COR-L47 (cell line): ENCODE measurements at regions not wholly inside any gene's neighbourhood (a gene's known extent, or its start where the extent isn't known, plus 50 kb on each side); places are given as distances from the start of the nearest gene placed in this dataset.
"Not testable (repeated sequence)": the region's sequence is repeated elsewhere in the genome, so short reads cannot be mapped to it uniquely, and the experiment has no call there.

Experiments
- DNase-seq: peaks from one replicate; lab custom pipeline; 2025; lab: John Stamatoyannopoulos, UW

DNA sequence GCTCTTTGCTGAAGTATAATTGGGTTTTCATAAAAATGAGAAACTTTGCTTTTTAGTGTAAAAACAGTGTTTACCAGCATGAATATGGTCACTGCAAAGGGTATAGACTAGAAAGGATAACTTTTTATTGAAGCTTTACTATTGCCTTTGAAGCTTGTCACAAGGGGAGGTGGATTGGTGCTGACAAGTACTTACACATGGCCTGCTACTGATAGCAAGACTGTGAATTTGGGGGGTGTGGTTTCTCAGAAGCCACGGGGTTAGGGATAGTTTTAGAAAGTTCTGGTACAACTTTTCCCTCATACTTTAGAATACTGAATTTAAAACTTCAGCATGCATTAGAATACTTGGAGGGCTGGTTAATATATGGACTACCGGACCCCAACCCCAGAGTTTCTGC, 294.1 kb downstream of the SOCS6 start:
- no peak for DNase-seq

DNA sequence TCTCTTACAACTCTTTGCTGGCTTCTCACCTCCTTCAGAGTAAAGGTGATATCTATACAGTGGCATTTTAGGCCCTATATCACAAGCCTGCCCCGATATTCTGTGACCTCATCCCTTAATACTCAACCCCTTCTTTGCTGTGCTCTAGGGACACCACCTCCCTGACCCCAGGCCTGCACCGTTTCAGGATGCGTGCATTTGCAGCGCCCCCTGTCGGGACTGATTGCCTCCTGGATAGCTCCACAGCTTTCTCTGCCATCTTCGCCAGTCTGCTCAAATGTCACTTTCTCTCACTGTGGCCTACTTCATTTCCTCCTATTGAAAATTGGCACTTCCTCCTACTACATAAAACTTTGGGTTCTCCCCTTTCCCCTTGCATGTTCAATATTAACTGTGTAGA, 289.6 kb downstream of the SOCS6 start:
- DNase-seq, result no peak

DNA sequence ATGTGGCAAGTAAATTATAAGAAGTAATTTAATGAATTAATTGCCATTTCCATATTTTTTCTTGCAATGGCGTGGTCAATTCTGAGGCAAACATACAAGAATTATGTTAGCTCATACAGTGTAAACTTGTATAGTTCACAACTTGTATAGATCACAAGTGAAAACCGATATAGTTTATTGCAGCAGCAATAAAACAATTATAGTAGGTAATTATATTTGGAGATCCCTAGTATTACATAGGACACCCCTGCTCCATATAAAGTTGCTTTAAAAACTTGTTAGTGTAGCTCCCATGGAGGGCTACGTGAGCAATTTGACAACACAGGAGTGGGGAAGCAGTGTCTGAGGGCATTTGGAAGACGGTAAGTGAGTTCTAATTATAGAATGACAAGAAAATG, 288.2 kb downstream of the SOCS6 start:
- no peak for DNase-seq

DNA sequence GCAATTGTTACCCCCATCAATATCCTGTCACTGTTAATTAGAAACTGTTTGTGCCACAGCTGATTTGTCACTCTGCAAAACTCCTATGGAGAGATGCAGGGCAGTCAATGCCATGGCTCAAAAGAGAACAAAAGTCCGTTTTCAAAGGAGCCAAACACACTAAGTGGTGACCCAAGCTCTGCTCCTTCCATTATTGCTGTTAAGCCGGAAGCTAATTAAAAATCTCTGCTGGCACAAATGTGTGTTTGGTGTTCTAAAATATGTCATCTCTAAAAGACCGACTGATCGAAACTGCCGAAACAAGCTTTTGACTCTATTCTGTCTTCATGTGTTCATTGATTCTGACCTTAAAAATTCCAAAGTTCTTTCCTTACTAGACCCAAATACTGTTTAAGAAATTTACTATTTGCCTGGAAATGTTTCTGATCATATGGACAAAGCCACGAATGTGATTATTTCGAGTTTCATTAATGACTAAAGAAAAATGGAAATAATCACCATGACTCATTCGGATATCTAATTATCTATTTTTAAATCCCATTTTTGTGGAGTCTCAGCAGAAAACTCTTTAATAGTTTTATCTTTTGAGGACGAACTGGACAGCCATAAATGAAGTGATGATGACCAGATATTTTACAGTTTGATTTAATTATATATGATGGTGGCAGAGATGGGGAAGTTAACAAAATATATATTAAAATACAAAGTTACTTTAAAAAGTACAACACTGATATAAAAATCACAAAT, 287.6 kb downstream of the SOCS6 start:
- DNase-seq, result no peak

DNA sequence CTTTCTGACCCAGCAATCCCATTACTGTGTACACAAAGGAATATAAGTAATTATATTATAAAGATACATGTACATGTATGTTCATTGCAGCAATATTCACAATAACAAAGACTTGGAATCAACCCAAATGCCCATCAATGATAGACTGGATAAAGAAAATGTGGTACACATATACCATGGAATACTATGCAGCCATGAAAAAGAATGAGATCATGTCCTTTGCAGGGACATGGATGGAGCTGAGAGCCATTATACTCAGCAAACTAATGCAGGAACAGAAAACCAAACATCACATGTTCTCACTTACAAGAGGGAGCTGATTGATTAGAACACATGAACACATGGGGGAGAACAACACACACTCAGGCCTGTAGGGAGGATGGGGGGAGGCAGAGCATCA, 286.1 kb downstream of the SOCS6 start:
- DNase-seq, result not testable (repeated sequence)

DNA sequence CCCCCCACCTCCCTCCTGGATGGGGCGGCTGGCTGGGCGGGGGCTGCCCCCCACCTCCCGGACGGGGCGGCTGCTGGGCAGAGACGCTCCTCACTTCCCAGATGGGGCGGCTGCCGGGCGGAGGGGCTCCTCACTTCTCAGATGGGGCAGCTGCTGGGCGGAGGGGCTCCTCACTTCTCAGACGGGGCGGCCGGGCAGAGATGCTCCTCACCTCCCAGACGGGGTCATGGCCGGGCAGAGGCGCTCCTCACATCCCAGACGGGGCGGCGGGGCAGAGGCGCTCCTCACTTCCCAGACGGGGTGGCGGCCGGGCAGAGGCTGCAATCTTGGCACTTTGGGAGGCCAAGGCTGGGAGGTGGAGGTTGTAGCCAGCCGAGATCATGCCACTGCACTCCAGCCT, 280.8 kb downstream of the SOCS6 start:
- not testable (repeated sequence) for DNase-seq

DNA sequence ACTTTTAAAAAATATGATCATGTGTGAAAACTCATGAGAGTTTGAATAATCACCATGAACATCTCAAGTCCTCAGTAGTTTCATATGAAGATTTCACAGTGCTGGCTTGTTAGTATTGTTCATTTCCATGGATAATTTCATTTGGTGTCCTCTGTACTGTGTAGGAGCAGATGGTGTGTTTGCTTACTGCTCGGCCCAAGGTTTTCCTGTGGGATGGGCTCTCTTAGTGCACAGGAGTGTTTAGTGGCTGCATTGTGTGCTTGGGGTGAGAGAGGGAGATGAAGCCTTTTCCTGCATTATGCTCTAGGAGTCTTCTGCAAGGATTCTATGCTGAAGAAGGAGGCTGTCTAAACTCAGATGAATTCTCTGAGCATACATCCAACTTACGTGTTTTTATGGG, 270.6 kb downstream of the SOCS6 start:
- no peak for DNase-seq

DNA sequence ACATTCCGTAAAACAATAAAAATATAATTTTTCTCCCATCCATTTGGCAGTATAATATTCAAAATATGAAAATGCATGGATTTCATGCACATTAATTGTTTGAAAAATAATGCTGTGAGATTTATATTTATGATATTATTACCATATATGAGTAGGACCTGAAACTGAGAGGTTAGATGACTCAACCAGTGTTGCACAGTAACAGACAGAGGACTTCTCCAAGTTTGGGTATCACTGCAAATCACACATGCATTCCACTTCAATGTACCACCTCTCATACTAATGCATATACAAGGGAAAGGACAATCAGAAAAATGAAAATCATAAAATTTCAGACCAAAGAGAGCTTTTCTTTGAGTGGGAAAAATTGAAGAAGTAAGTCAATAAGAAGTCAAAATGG, 269.5 kb downstream of the SOCS6 start:
- no peak for DNase-seq

DNA sequence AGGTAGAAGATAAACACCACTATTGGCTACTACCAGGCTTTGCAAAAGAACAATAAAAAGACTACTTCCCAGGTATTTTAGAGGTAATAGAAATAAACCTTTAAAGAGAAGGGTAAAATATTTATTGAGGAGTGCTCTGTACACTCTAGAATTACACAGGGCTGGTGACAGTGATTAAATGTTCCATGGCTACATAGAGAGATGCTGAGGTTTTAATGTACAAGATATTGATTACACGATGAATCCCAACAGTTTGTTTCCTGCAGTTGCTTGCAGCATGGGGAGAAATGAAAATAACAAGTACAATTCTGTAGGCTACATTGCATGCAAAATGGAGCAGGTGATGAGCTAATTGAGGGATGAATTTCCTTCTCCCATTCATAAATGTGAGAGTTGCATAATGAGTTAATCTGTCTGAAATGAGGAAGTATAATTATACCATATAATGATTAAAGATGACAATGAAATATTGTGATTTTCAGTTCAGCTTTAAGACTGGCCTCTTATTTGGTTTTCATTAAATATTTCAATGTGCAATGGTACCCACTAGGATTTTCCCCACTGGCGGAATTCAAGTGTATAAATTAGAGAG, 266.1 kb downstream of the SOCS6 start:
- peak; percentile 75 for DNase-seq

DNA sequence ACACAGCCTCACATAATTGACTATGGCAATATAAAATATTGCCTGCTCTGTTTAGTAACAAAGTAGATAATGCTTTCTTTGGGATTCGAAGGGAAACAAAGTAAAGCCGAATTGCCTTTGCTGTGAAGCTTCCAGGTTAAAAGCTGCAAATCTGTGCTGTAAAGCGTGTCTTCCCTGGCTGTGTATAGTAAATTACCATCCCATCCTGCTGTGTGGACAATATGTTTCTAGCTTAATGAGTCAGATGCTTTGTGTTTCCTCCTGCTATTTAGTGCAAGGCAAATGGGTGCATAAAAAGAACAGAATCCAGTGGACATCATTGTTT, 265.1 kb downstream of the SOCS6 start:
- peak; percentile 57 for DNase-seq

DNA sequence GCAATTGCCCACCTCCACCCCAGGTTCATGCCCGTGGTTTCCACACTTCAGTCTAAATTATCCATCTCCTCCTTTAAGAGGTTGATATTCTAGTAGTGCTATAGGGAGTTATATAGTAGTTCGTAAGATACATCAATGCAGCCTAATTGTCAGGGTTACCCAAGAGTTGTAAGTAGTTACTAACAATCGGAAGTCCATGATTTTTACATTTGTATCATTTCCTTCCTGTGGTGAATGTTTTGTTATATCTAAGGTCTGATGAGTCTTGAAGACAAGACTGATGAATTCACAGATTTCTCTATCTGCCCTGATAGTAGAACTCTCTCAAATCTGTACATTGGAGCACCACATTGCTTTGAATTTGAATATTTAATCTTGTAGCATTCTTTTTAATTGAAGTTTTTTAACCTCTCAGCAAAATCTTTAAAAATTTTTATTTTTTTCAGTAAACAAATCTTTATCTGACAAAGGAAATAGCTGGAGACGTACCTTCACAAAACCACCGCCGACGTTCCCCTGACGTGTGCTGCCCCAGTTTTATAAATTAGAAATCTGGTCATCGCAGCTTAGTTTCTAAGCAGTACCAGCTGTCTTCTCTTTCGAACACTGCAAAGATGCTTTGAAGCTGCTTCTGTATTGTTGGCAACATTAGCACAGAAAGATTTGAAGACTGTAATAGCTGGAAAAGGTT, 264.5 kb downstream of the SOCS6 start:
- no peak for DNase-seq

DNA sequence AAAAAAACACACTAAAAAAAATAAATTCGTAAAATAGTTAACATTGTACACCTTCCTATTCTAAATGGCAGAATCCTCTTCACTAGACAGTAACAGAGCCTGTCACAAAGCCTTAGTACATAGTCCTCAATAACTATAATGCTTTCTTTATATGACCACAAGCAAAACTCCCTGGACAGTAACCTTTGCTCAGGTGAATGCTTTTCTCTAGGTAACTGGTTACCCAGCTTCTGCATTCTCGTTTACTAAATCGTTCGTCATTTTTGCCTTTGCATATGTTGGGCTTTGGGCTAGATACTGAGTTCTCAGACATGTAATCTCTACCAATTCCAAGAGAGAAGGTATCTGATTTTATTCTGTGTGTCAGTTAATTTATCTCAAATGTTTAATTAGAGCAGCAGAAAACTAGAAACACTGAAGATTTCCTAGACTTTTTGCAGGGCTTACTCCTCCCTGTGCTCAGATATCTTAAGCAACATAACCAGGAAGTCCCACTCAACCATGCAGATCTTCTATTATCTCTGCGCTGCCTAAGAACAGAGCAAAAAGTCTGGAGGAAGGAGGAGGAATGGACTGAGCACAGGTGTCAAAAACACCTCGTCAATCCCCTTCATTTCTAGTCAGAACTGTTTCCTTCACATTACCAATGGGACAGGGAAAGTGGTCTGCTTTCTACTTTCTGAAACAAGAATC, 247.7 kb downstream of the SOCS6 start:
- no peak for DNase-seq

DNA sequence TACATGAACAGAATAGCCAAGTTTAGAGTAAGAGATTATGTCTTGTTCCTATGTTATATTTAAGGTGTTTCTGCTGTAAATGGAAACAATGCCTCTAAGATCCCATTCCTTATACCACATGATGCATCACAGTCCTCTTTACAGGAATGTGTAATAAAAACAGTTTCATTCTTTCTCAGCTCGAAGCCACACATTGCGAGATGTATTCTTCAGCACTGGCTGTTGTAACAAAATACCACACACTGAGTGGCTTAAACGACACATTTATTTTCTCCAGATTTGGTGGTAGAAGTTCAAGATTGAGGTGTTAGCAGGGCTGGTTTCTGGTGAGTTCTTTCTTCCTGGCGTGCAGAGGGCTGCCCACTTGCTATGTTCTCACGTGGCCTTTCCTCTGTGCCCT, 246.2 kb downstream of the SOCS6 start:
- no peak for DNase-seq

DNA sequence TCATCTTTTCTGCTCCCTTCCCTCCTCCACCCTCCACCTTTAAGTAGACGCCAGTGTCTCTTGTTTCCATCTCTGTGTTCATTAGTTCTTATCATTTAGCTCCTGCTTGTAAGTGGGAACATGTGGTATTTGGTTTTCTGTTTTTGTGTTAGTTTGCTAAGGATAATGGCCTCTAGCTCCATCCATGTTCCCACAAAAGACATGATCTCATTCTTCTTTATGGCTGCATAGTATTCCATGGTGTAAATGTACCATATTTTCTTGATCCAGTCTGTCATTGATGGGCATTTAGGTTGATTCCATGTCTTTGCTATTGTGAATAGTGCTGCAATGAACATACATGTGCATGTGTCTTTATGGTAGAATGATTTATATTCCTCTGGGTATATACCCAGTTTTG, 236.5 kb downstream of the SOCS6 start:
- not testable (repeated sequence) for DNase-seq

DNA sequence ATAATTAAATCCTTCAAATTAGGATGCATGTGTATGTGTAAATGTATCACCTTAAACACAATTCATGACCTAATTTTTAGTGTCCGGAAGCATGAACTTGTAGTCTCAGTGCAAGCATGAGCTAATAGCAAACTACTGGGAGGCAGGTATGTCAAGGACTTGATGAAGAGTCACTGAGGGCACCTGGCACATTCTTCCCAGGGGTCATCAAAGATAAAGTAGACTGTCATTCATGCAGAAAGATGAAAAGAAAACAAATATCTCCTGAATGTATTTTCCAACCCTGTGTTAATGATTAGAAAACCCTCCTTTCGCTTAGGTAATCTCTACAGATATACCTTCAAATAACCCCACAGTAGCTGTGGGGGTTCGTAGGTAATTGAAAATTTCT, 234.9 kb downstream of the SOCS6 start:
- DNase-seq, result no peak

DNA sequence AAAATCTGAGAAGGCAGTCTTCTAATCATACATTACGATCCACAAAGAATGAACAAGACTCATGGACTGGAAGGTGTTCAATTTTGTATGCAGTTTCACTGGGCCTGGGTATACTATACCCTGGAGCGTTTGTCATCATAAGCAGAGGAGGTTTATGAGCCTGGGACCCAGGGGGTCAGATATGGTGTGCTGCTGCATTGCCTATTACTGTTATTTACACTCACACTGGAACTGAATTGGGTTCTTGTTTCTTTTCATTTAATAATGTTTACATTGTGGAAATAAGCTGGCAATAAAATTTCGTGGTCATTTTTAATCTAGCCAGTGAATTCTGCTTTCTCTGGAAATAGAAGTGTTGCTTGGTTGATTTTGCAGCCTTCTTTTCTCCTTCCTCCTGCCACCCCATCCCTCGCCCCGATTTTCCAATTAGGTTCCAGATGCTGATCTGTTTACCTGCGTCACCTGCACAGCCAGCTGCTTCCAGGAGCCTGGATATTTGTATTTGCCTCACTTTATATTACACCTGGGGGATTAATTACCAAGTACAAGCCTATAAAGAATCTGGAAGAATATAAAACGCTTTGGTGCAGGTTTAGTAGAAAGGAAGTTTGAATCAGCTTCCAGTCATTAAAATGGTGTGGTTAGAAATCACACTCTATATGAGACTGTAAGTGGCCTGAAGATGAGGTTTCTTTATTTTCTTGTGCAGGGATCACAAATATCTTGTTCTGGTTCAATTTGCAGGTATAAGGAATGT, 234.4 kb downstream of the SOCS6 start:
- peak; percentile 83 for DNase-seq

DNA sequence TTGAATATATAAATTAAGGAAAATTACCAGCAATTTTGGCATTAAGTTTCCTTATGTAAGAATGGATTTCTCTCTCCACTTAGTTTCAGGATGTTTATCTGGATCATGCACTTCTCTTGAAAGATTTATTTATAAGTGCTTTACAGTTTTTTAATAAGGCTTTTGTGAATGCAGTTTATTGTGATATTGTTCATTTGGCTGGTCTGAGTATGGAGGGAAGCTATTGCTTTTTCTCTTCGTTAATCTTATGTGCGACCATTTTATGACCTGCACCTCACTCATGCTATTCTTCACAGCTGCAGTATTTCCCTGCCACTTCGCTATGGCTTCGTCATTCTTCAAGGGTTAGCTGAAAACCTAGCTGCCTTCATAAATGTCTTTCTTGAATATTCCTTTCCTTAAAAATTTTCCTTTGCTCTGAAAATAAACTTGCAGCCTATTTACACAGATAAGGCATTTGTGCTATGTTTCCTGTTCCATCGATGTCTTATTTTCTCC, 233.4 kb downstream of the SOCS6 start:
- DNase-seq, result no peak

DNA sequence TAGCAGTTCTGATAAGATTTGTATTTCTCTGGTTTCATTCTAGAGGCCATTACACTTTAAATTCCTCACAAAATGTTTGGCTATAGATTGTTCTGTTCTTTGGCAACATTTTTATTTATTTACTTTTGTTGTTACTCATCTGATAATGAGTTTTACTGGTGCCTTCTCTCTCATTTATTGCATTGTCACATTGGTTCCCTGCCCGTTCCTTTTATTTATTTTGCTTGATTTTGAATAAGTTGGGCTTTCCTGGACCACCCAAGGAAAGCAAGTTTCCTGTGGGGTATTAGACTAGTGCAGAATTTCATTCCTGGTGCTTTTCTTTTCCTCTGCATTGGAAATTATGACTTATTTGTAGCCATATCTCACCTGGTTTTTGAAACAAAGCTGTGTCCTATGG, 232.0 kb downstream of the SOCS6 start:
- no peak for DNase-seq

DNA sequence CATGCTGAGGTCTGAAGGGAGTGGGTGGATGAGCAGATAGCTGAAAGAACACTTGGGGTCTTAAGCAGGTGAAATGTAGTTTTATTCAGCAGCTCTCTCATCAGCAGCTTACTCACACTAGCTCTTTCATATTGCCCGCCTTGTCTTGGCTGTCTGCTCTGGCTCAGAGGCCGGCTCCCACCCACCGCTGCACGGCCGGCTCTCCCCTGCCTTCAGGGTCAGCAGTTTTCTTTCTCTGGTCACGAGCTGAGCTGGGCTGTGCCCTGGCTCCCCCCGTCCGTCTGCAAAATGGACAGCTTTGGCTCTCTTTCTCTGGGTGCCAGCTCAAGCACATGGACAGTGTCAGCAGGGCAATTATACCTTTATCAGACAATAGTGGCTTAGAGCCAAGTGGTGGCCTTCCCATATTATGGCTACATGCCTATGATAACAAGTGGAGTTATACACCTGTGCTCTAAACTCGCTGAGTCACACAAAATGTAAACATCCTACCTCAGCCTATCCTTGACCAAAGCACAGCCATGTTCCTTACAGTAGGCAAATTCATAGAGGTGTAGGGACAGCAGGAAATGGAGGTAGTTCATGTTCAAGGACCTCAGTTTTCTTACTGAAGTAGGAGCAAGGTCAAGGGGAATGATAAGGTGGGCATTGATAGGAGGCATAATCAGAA, 224.8 kb downstream of the SOCS6 start:
- no peak for DNase-seq

DNA sequence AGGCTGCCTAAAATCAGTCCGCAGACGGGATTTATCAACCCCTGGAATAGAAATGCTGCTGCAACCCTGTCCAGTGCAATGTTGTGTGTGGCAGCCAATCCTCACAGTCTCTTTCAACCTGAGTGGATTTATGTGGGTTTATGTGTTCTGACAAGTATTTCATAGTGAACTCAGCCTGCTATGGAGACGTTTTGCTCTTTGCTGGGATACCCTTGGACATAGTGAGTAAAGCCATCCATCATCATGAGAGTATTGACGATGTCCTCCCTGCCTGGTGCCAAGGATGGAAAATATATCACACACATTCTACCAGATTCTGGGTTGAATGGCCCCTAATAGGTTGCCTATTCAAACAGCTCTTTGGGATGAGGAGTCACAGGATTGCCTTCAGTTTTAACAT, 219.1 kb downstream of the SOCS6 start:
- DNase-seq, result no peak

DNA sequence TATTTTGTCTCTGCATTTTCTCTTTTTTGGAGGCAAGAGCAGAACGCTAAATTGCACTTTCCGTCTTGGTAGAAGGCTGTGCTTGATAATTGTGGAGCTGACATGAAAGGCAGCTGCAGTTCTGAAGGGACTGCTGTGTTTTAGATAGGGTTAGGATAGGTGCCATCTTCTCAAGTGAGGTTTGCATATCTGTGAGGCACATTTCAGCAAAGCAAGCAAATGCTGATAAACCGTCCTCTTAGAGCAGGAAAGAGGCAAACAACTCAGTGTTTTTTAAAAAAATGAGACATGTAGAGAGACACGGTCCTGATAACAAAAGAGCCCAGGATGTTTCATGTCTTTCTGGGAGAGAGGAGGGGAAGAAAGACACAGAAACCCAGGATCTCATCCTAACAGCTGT, 217.7 kb downstream of the SOCS6 start:
- no peak for DNase-seq

DNA sequence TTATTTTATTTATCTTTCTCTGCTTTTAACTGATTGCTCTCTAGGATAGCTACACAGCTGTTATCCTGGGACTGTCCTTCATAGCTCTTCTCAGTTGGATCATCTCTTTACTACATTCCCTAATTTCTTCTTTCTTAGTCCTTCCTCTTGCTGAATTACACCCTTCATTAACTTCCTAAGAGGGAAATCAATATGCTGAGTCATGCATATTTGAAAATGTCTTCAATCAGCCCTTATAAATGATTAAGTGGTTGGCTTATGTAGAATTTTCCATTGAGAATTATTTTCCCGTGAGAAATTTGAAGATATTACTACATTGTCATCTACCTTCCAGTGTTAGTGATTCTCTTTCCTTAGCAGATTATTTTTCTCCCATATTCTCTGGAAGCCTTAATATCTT, 214.2 kb downstream of the SOCS6 start:
- DNase-seq, result no peak
